C4-2B (cell line): ENCODE measurements at regions not wholly inside any gene's neighbourhood (a gene's known extent, or its start where the extent isn't known, plus 50 kb on each side); places are given as distances from the start of the nearest gene placed in this dataset.

ENCODE experiments used
- H3K27ac ChIP-seq: fragments of 450-650 bp; 2 replicates; pipeline ENCODE4 v1.5.1; 2017
- CTCF ChIP-seq: fragments of 450-650 bp; conservative IDR thresholded peaks from 2 replicates; pipeline ENCODE4 v1.5.1; 2017; ENCODE audit warnings: mild to moderate bottlenecking
- ZFX ChIP-seq: fragments of 450-650 bp; IDR thresholded peaks from 2 replicates; pipeline ENCODE4 v1.6.1; 2017

- no peak for TF ChIP-seq ZFX
- TF ChIP-seq CTCF: no peak
- no peak overlapping the region for H3K27ac ChIP-seq
Observed at GRCh38 chr2:58378152-58378551, 137.0 kb upstream of the FANCL start.

- H3K27ac ChIP-seq: no peak overlapping the region
- TF ChIP-seq CTCF (no peak), ZFX (no peak)
Observed at GRCh38 chr2:58377181-58377580, 136.1 kb upstream of the FANCL start.

GRCh38 chr2:58376592-58376991 is 135.5 kb upstream of the FANCL start:
- no peak overlapping the region for H3K27ac ChIP-seq
- TF ChIP-seq CTCF: no peak
- no peak for TF ChIP-seq ZFX

GRCh38 chr2:58369594-58369993 is 128.5 kb upstream of the FANCL start:
- TF ChIP-seq CTCF (no peak), ZFX (no peak)
- H3K27ac ChIP-seq: no peak overlapping the region

GRCh38 chr2:58364098-58364497 is 123.0 kb upstream of the FANCL start:
- no peak overlapping the region for H3K27ac ChIP-seq
- TF ChIP-seq CTCF (no peak), ZFX (no peak)

- H3K27ac ChIP-seq: no peak overlapping the region
- TF ChIP-seq ZFX (no peak), CTCF (no peak)
Observed at GRCh38 chr2:58358026-58358425, 116.9 kb upstream of the FANCL start.

GRCh38 chr2:58357521-58357920 is 116.4 kb upstream of the FANCL start:
- H3K27ac ChIP-seq: no peak overlapping the region
- TF ChIP-seq CTCF: no peak
